Adrenal gland (tissue), 9 donors: ENCODE measurements at regions not wholly inside any gene's neighbourhood (a gene's known extent, or its start where the extent isn't known, plus 50 kb on each side); places are given as distances from the start of the nearest gene placed in this dataset.

Experiments
- DNase-seq, 7 donors: peaks; one replicate each; pipeline ENCODE4 v3.0.0-alpha.2; 2019 to 2020
- H3K27ac ChIP-seq, 5 donors: fragments of 200-600 bp; sonication (generic) in 4 of 5; 1 replicate in 3 of 5; 2 replicates in 2 of 5; pipeline versions ENCODE4 v1.5.1 to v1.8.0; 2016 to 2020; ENCODE audit warnings: mild to moderate bottlenecking in 1 of 5
- H3K27me3 ChIP-seq: fragments of 200-600 bp; 2 replicates; pipeline ENCODE4 v1.8.0; 2021
- H3K36me3 ChIP-seq, 2 donors: fragments of 200-600 bp; replicated peaks in 1 of 2; 1 replicate in 1 of 2; 2 replicates in 1 of 2; pipeline versions ENCODE4 v1.5.1 to v1.8.0; 2018 to 2022
- H3K4me1 ChIP-seq, 2 donors: fragments of 200-600 bp; replicated peaks in 1 of 2; 1 replicate in 1 of 2; 2 replicates in 1 of 2; pipeline versions ENCODE4 v1.5.1 to v1.8.0; 2018 to 2021
- H3K4me3 ChIP-seq, 4 donors: fragments of 200-600 bp; sonication (generic) in 3 of 4; one replicate each; pipeline ENCODE4 v1.5.1; 2016 to 2018
- H3K9me3 ChIP-seq, 3 donors: fragments of 200-600 bp; sonication (generic) in 1 of 3; replicated peaks in 1 of 3; 1 replicate in 2 of 3; 2 replicates in 1 of 3; pipeline versions ENCODE4 v1.5.1 to v1.8.0; 2016 to 2021
- CTCF ChIP-seq, 6 experiments: fragments of 450-650 bp in 4 of 6; fragments of 200-600 bp in 2 of 6; sonication (generic) in 1 of 6; IDR thresholded peaks; 1 replicate in 5 of 6; 2 replicates in 1 of 6; pipeline versions ENCODE4 v1.5.1 to v1.8.0; 2016 to 2021; ENCODE audit warnings: antibody characterized with exemption in 6 of 6, mild to moderate bottlenecking in 2 of 6, moderate library complexity in 1 of 6
- POLR2A ChIP-seq, 2 donors: fragments of 450-650 bp; IDR thresholded peaks; one replicate each; pipeline ENCODE4 v1.6.1; 2017; ENCODE audit warnings: antibody characterized with exemption in 2 of 2, mild to moderate bottlenecking in 2 of 2, moderate library complexity in 1 of 2
- WGBS, 4 donors: extraction: QIAGEN DNeasy Blood & Tissue Kit in 2 of 4; methylation state at CpG; one replicate each; pipeline versions ENCODE4 v1.1.5 to v1.1.7; 2013 to 2017; 5-methylcytosine and 5-hydroxymethylcytosine counted together
- intact Hi-C, 2 donors: fragments of 100-400 bp; cut with DNase I; formaldehyde crosslinking; loops; one replicate each; pipeline versions ENCODE4 v1.14.1 to v1.15.0; 2022 to 2023
- donor health status: healthy with polysubstance abuse.
- donor health status: Bipolar disorder and iron deficiency.
- donor health status: DM: yes; HTN: yes; CAD: no.
- donor health status: DM: no; HTN: no; CAD: no.
- donor health status: DM: no; HTN: no; CAD: no.

- intact Hi-C loops: no loop called here
- no peak overlapping the region for H3K4me3 ChIP-seq
- H3K4me1 ChIP-seq: no peaks in the 10 kb centered on the region
- H3K27me3 ChIP-seq: no peaks in the 10 kb centered on the region
- no peak for DNase-seq
- H3K27ac ChIP-seq: no peak overlapping the region
- TF ChIP-seq POLR2A (IDR thresholded peaks at IDR 0.05) (no peak), CTCF (IDR thresholded peaks at IDR 0.05) (no peak)
- H3K9me3 ChIP-seq: no peaks in the 10 kb centered on the region
- no peaks in the 10 kb centered on the region for H3K36me3 ChIP-seq
- 11 to 31% (median 19%) methylated on average over 2 of the region's 2 CpGs for WGBS, 4 donors
Measured at GRCh38 chr9:1298046-1298445, 247.9 kb downstream of the DMRT2 start.

GRCh38 chr9:1300941-1301340 lies 250.8 kb downstream of the DMRT2 start:
- H3K27ac ChIP-seq: no peak overlapping the region
- WGBS, 4 donors: 0 to 3% (median 0%) methylated on average over 1 of the region's 1 CpG
- H3K27me3 ChIP-seq: no peaks in the 10 kb centered on the region
- no peak for DNase-seq
- no peak overlapping the region for H3K4me3 ChIP-seq
- intact Hi-C loops: no loop called here
- TF ChIP-seq POLR2A (IDR thresholded peaks at IDR 0.05): no peak
- TF ChIP-seq CTCF (IDR thresholded peaks at IDR 0.05): no peak
- H3K36me3 ChIP-seq: no peaks in the 10 kb centered on the region
- H3K4me1 ChIP-seq: no peaks in the 10 kb centered on the region
- no peaks in the 10 kb centered on the region for H3K9me3 ChIP-seq

- H3K9me3 ChIP-seq: no peaks in the 10 kb centered on the region
- WGBS, 4 donors: 61 to 74% (median 70%) methylated on average over 3 of the region's 3 CpGs
- H3K36me3 ChIP-seq: no peaks in the 10 kb centered on the region
- intact Hi-C loops: no loop called here
- no peak for TF ChIP-seq CTCF (IDR thresholded peaks at IDR 0.05)
- no peak for TF ChIP-seq POLR2A (IDR thresholded peaks at IDR 0.05)
- H3K4me3 ChIP-seq: no peak overlapping the region
- no peaks in the 10 kb centered on the region for H3K4me1 ChIP-seq
- no peak overlapping the region for H3K27ac ChIP-seq
- H3K27me3 ChIP-seq: no peaks in the 10 kb centered on the region
- DNase-seq: no peak
Measured at GRCh38 chr9:1303932-1304331, 253.8 kb downstream of the DMRT2 start.

GRCh38 chr9:1311462-1312042 lies 261.4 kb downstream of the DMRT2 start:
- Histone ChIP-seq H3K4me1 (no peaks in the 10 kb centered on the region), H3K4me3 (no peak overlapping the region), H3K9me3 (no peaks in the 10 kb centered on the region), H3K27me3 (no peaks in the 10 kb centered on the region), H3K27ac (no peak overlapping the region), H3K36me3 (no peaks in the 10 kb centered on the region)
- no peak for DNase-seq
- 50 to 76% (median 51%) methylated on average over 2 of the region's 2 CpGs for WGBS, 4 donors
- intact Hi-C loops: no loop called here
- no peak for TF ChIP-seq CTCF (IDR thresholded peaks at IDR 0.05)
